ENCODE measurements at regions not wholly inside any gene's neighbourhood (a gene's known extent, or its start where the extent isn't known, plus 50 kb on each side); places are given as distances from the start of the nearest gene placed in this dataset.
"Not testable (repeated sequence)": the region's sequence is repeated elsewhere in the genome, so short reads cannot be mapped to it uniquely, and the experiment has no call there.

DNA sequence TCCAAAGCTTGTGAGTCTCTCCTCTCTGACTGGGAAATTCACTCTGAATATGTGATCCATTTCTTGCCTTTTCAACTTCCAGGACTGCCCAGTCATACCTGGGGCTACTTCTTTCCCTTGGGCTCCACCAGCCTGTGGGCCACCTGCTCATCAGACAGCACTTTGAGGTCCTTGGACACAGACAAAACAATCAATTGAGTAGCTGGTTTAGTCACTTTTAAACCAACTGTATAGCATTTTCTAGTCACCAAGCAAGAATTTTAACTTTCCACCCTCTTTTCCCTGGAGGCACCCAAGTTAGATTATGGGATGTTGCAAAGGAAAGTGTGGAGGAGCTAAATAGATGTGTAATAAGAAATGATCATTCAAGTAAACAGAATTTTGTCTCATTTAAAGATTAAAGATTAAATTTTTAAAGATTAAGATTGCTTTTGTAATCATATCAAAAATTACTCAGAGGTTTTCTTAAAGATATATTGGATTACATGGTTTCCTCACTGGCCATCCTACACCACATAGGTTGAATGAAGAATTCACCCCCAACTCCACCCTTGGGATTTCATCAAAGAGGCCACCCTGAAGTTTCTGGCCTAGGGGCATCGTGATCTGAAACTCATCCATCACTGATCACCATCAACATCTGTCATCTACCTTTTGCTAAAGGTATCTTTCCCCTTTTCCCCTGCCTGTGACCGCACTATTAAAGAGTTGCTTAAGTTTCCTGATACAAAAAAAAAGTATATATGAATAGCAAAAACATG, 219.2 kb upstream of the NR5A2 start:
- H3K27me3 ChIP-seq (replicated peaks), result no peaks in the 10 kb centered on the region
- DNase-seq (ENCODE audit: low read depth in 1 of 2, low spot score in 2 of 2), result no peak
- H3K4me3 ChIP-seq, result no peak overlapping the region
- H3K27ac ChIP-seq, result no peak overlapping the region
- no peaks in the 10 kb centered on the region for H3K9me3 ChIP-seq (replicated peaks)
- H3K36me3 ChIP-seq, result no peaks in the 10 kb centered on the region
- no peaks in the 10 kb centered on the region for H3K4me1 ChIP-seq (replicated peaks)

DNA sequence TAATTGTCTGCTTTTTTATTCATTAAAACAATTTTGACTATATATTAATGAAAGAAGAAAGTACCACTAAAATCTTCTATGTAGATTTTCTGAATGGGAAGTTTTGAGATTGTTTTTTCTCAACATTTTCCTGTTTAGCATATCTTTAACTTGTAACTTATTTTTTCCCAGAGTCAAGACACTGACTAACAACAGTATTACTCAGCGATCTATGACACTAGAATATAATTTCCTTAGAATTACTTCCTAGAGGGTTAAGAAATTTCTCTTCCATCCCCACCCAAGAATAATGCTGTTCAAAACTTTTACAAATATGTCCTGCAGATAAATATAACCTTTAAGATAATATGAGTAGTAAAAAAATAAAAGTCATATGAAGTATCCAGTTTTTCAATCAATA, 218.2 kb upstream of the NR5A2 start:
- H3K27ac ChIP-seq, result no peak overlapping the region
- no peak for DNase-seq (ENCODE audit: low read depth in 1 of 2, low spot score in 2 of 2)
- no peaks in the 10 kb centered on the region for H3K9me3 ChIP-seq (replicated peaks)
- no peaks in the 10 kb centered on the region for H3K36me3 ChIP-seq
- H3K4me3 ChIP-seq, result no peak overlapping the region
- no peaks in the 10 kb centered on the region for H3K27me3 ChIP-seq (replicated peaks)
- no peaks in the 10 kb centered on the region for H3K4me1 ChIP-seq (replicated peaks)

DNA sequence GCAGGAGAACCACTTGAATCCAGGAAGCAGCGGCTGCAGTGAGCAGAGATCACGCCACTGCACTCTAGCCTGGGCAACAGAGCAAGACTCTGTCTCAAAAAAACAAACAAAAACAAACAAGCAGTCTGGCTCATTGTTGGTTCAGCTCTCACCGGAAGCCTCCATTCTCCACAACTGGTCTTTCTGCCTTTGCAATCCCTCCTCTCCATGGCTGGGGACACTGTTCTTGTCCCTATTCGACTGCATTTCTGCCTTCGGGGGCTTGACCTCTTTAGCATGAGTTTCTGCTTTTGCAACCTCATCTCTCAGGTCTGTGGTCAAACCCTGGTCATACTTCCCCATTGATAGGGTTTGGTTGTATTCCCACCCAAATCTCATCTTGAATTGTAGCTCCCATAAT, 216.3 kb upstream of the NR5A2 start:
- Histone ChIP-seq H3K36me3 (no peaks in the 10 kb centered on the region), H3K9me3 (replicated peaks) (no peaks in the 10 kb centered on the region), H3K27me3 (replicated peaks) (no peaks in the 10 kb centered on the region), H3K27ac (no peak overlapping the region), H3K4me3 (no peak overlapping the region), H3K4me1 (replicated peaks) (no peaks in the 10 kb centered on the region)
- no peak for DNase-seq (ENCODE audit: low read depth in 1 of 2, low spot score in 2 of 2)

DNA sequence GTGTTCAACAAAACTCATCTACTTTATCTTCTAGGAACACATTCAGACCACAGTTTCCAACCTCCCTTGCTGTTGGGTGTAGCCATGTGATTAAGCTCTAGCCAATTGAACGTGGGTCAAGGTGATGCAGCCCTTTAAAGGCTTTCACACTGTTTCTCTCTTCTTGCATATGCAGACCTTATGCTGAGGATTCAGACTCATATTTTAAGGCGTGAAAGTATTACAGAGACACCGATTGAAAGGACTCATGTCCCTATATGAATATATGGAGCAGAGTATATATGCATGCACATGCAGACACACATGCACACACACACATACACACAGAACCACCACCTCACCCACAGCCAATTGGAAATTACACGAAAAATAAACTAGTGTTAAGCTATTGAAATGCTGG, 214.3 kb upstream of the NR5A2 start:
- Histone ChIP-seq H3K9me3 (replicated peaks) (no peaks in the 10 kb centered on the region), H3K27ac (no peak overlapping the region), H3K27me3 (replicated peaks) (no peaks in the 10 kb centered on the region), H3K4me3 (no peak overlapping the region), H3K36me3 (no peaks in the 10 kb centered on the region), H3K4me1 (replicated peaks) (no peaks in the 10 kb centered on the region)
- no peak for DNase-seq (ENCODE audit: low read depth in 1 of 2, low spot score in 2 of 2)

DNA sequence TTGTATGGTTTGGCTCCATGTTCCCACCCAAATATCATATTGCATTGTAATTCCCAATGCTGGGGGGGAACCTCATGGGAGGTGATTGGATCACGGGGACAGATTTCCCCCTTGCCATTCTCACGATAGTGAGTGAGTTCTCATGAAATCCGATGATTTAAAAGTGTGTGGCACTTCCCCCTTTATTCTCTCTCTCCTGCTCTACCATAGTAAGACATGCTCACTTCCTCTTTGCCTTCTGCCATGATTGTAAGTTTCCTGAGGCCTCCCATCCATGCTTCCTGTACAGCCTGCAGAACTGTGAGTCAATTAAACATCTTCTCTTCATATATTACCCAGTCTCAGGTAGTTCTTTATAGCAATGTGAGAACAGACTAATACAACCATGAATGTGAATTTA, 211.6 kb upstream of the NR5A2 start:
- Histone ChIP-seq H3K9me3 (replicated peaks) (no peaks in the 10 kb centered on the region), H3K36me3 (no peaks in the 10 kb centered on the region), H3K27ac (no peak overlapping the region), H3K4me3 (no peak overlapping the region), H3K4me1 (replicated peaks) (no peaks in the 10 kb centered on the region), H3K27me3 (replicated peaks) (no peaks in the 10 kb centered on the region)
- no peak for DNase-seq (ENCODE audit: low read depth in 1 of 2, low spot score in 2 of 2)

DNA sequence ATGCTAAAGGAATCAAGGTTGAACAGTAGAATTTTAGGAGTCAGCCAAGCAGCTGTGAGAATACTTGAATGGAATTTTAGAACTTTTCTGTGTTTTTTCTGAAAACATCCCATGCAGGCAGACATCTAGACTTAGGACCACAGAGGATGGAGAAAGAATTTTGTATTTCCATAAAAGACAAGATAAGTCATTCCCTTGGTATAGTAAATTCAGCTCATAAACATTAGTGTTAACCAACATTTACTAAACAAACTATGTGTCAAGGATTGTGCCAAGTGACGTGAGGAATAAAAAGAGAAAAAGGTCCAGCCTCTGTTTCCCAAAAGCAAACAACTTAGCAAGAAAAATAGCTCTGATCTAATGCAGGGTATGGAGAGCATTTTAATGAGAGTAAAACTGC, 210.2 kb upstream of the NR5A2 start:
- no peaks in the 10 kb centered on the region for H3K27me3 ChIP-seq (replicated peaks)
- DNase-seq (ENCODE audit: low read depth in 1 of 2, low spot score in 2 of 2), result no peak
- H3K4me1 ChIP-seq (replicated peaks), result no peaks in the 10 kb centered on the region

DNA sequence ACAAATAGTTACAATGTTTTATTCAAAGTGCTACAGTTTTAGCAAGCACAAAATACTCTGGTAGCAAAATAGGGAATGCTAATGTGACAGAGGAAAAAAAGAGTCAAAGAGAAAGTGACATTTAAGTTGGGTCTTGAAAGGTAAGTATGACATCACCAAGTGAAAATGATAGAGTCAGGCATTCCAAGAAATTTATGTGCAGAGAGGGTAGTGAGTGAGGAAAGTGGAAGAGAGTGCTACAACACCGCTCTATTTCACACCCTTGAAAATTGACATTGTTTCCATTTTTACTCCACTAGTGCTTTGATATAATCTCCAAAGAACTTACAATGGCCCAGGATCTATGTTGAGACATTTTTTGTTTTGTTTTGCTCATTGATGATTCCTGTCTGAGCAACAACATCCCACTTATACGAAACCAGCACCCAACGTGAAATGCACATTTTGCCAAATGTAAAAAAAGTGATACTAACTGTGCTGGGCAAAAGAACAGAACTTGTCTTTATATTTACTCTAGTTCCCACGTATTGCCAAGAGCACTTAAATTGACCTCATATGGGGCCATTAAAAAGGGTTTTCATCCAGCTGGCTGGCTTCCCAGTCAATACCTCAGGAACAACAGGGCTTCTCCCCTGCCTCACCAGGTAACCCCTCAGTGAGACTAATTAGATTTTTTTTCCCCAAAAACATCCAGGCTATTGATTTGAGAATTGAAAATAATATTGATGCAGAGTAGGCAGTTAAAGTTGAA, 206.3 kb upstream of the NR5A2 start:
- no peak for DNase-seq (ENCODE audit: low read depth in 1 of 2, low spot score in 2 of 2)
- Histone ChIP-seq H3K4me3 (no peak overlapping the region), H3K9me3 (replicated peaks) (no peaks in the 10 kb centered on the region; the same call in 1 of the 2 replicates), H3K36me3 (no peaks in the 10 kb centered on the region), H3K27me3 (replicated peaks) (no peaks in the 10 kb centered on the region), H3K4me1 (replicated peaks) (no peaks in the 10 kb centered on the region), H3K27ac (no peak overlapping the region)

More for the DNA sequence above, 210.2 kb upstream of the NR5A2 start:
- Histone ChIP-seq H3K36me3 (no peaks in the 10 kb centered on the region), H3K4me3 (no peak overlapping the region), H3K9me3 (replicated peaks) (no peaks in the 10 kb centered on the region), H3K27ac (no peak overlapping the region)

DNA sequence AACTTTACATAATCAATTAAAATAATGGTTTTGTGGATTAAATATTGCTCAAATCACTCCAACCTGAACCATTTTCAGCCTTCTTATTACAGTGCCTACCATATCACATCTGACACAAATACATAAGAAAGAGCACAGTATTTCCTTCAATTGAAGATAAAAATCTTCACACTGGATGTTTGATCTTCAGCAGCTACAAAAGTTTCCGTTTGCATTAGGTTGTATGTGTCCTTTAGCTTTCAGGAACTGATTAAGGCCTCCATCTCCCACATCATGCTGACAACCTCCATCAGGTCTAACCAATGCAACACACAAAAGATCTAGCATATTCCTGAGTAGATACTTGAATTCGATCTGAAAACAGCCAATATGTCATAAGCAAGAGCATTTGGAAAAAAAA, 195.1 kb upstream of the NR5A2 start:
- Histone ChIP-seq H3K27me3 (replicated peaks) (0 out of 2 replicates have a peak, but pooled peaks cover 2% of the 10 kb centered on the region), H3K27ac (no peak overlapping the region), H3K4me1 (replicated peaks) (no peaks in the 10 kb centered on the region), H3K9me3 (replicated peaks) (no peaks in the 10 kb centered on the region), H3K36me3 (no peaks in the 10 kb centered on the region), H3K4me3 (no peak overlapping the region)
- no peak for DNase-seq (ENCODE audit: low read depth in 1 of 2, low spot score in 2 of 2)

DNA sequence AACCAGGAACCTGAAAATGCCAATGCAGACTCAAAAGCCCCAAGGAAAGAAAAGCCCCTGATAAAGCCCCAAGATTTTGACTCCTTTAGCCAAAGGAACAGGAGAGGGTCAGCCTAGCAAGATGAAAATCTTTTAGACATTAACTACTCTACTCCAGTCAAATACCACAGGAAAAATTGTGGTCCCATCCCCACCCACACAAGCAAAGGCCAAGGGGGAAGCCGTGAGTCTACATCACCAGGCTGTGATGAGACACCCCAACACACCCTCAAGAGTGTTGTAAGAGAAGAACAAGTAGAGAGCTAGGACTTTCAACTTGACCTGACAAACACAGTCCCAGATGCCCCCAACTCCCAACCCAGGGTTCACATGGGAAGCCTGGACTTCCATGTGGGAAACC, 192.8 kb upstream of the NR5A2 start:
- H3K36me3 ChIP-seq, result no peaks in the 10 kb centered on the region
- no peaks in the 10 kb centered on the region for H3K4me1 ChIP-seq (replicated peaks)
- H3K27me3 ChIP-seq (replicated peaks), result 0 out of 2 replicates have a peak, but pooled peaks cover 2% of the 10 kb centered on the region
- no peak for DNase-seq (ENCODE audit: low read depth in 1 of 2, low spot score in 2 of 2)
- no peak overlapping the region for H3K27ac ChIP-seq
- H3K9me3 ChIP-seq (replicated peaks), result no peaks in the 10 kb centered on the region
- no peak overlapping the region for H3K4me3 ChIP-seq

DNA sequence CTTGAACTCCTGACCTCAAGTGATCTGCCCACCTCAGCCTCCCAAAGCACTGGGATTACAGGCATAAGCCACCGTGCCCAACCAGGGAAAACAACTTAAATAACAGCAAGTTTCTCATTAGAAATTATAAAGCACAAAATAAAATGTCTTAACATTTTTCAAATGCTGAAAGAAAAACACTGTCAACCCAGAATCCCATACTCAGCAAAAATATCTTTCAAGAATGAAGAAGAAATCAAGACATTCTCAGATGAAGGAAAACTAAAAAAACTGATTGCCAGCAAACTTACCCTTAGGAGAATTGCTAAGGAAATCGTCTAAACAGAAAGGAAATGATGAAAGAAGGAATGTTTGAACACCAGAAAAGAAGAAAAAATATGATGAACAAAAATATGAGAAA, 191.1 kb upstream of the NR5A2 start:
- no peak overlapping the region for H3K27ac ChIP-seq
- DNase-seq (ENCODE audit: low read depth in 1 of 2, low spot score in 2 of 2), result no peak
- 0 out of 2 replicates have a peak, but pooled peaks cover 2% of the 10 kb centered on the region for H3K27me3 ChIP-seq (replicated peaks)
- H3K9me3 ChIP-seq (replicated peaks), result no peaks in the 10 kb centered on the region
- no peaks in the 10 kb centered on the region for H3K4me1 ChIP-seq (replicated peaks)
- no peak overlapping the region for H3K4me3 ChIP-seq
- H3K36me3 ChIP-seq, result no peaks in the 10 kb centered on the region

DNA sequence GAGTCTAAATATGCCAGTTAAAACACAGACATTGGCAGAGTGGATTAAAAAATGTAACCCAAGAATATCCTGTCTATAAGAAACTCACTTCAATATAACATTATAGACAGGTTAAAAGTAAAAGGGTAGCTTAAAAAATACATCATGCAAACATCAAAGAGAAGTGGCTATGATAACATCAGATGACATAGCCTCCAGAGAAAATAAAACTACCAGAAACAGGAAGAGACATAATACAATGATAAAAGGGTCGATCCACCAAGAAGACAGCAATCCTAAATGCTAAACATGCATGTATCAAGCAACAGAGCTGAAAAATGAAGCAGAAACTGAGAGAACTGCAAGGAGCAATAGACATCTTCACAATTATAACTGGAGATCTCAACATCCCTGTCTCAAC, 190.2 kb upstream of the NR5A2 start:
- no peaks in the 10 kb centered on the region for H3K9me3 ChIP-seq (replicated peaks)
- H3K4me3 ChIP-seq, result no peak overlapping the region
- H3K27ac ChIP-seq, result no peak overlapping the region
- no peaks in the 10 kb centered on the region for H3K27me3 ChIP-seq (replicated peaks)
- no peaks in the 10 kb centered on the region for H3K4me1 ChIP-seq (replicated peaks)
- no peak for DNase-seq (ENCODE audit: low read depth in 1 of 2, low spot score in 2 of 2)
- H3K36me3 ChIP-seq, result no peaks in the 10 kb centered on the region

DNA sequence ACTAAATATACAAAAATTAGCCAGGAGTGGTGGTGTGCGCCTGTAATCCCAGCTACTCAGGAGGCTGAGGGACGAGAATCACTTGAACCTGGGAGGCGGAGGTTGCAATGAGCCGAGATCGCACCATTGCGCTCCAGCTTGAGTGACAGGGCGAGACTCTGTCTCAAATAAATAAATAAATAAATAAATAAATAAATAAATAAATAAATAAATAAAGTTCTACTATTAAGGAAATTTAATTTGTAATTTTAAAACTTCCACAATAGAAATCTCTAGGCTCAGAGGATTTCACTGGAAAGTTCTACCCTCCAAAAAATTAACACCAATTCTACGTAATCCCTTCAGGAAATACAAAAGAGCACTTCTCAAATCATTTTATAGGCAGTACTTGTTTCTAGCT, 187.9 kb upstream of the NR5A2 start:
- not testable (repeated sequence) for H3K27ac ChIP-seq; H3K4me1 ChIP-seq (replicated peaks); DNase-seq (ENCODE audit: low read depth in 1 of 2, low spot score in 2 of 2); H3K27me3 ChIP-seq (replicated peaks); H3K36me3 ChIP-seq; H3K4me3 ChIP-seq; H3K9me3 ChIP-seq (replicated peaks)

DNA sequence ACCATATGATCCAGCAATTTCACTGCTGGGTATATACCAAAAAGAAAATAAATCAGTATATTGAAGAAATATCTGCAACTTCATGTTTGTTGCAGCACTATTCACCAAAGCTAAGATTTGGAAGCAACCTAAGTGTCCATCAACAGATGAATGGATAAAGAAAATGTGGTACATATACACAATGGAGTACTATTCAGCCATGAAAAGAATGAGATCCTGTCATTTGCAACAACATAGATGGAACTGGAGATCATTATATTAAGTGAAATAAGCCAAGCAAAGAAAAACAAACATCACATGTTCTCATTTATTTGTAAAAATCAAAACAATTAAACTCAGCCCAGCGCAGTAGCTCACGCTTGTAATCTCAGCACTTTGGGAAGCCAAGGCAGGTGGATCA, 184.4 kb upstream of the NR5A2 start:
- not testable (repeated sequence) for H3K27me3 ChIP-seq (replicated peaks); H3K36me3 ChIP-seq; DNase-seq (ENCODE audit: low read depth in 1 of 2, low spot score in 2 of 2); H3K27ac ChIP-seq; H3K4me3 ChIP-seq; H3K9me3 ChIP-seq (replicated peaks); H3K4me1 ChIP-seq (replicated peaks)

DNA sequence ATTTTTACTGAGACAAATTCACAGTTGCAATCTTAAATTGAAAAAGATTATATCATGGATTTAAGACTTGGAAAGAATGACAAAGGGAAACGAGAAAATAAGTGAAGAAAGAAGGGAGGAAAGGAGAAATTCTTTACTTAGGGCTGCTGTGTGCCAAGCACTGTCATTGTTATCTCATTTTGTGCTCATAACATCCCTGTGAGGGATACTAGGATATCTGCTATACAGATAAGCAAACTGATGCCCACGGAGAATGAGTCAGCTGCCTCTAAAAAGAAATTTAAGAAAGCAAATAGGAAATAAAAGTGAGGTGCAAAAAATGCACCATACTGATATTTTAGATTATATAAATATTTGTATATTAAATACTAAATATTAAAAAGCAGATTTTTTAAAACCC, 183.6 kb upstream of the NR5A2 start:
- H3K27ac ChIP-seq, result no peak overlapping the region
- no peak overlapping the region for H3K4me3 ChIP-seq
- no peaks in the 10 kb centered on the region for H3K4me1 ChIP-seq (replicated peaks)
- no peaks in the 10 kb centered on the region for H3K36me3 ChIP-seq
- no peaks in the 10 kb centered on the region for H3K9me3 ChIP-seq (replicated peaks)
- no peak for DNase-seq (ENCODE audit: low read depth in 1 of 2, low spot score in 2 of 2)
- no peaks in the 10 kb centered on the region for H3K27me3 ChIP-seq (replicated peaks)
